ENCODE measurements at regions not wholly inside any gene's neighbourhood (a gene's known extent, or its start where the extent isn't known, plus 50 kb on each side); places are given as distances from the start of the nearest gene placed in this dataset.

- no peak for DNase-seq (ENCODE audit: low spot score)
Observed at GRCh38 chr9:106600955-106601560, 261.9 kb upstream of the ZNF462 start.

- DNase-seq (ENCODE audit: low spot score), result no peak
Observed at GRCh38 chr9:106602344-106602743, 260.6 kb upstream of the ZNF462 start.

GRCh38 chr9:106613250-106613737 lies 249.7 kb upstream of the ZNF462 start:
- DNase-seq (ENCODE audit: low spot score), result no peak

GRCh38 chr9:106615118-106615889 lies 247.7 kb upstream of the ZNF462 start:
- no peak for DNase-seq (ENCODE audit: low spot score)

GRCh38 chr9:106616026-106616425 lies 246.9 kb upstream of the ZNF462 start:
- DNase-seq (ENCODE audit: low spot score), result no peak

GRCh38 chr9:106616851-106617345 lies 246.1 kb upstream of the ZNF462 start:
- DNase-seq (ENCODE audit: low spot score), result no peak

GRCh38 chr9:106619211-106619610 lies 243.8 kb upstream of the ZNF462 start:
- DNase-seq (ENCODE audit: low spot score), result no peak

GRCh38 chr9:106620081-106620480 lies 242.9 kb upstream of the ZNF462 start:
- DNase-seq (ENCODE audit: low spot score), result no peak

- DNase-seq (ENCODE audit: low spot score), result no peak
Observed at GRCh38 chr9:106620866-106621265, 242.1 kb upstream of the ZNF462 start.

- DNase-seq (ENCODE audit: low spot score), result no peak
Observed at GRCh38 chr9:106621313-106622163, 241.4 kb upstream of the ZNF462 start.

GRCh38 chr9:106622164-106622487 lies 240.8 kb upstream of the ZNF462 start:
- DNase-seq (ENCODE audit: low spot score), result no peak

- DNase-seq (ENCODE audit: low spot score), result no peak
Observed at GRCh38 chr9:106623558-106623957, 239.4 kb upstream of the ZNF462 start.

- DNase-seq (ENCODE audit: low spot score), result no peak
Observed at GRCh38 chr9:106625259-106625789, 237.6 kb upstream of the ZNF462 start.

- no peak for DNase-seq (ENCODE audit: low spot score)
Observed at GRCh38 chr9:106626936-106627335, 236.0 kb upstream of the ZNF462 start.

GRCh38 chr9:106632621-106633020 lies 230.3 kb upstream of the ZNF462 start:
- DNase-seq (ENCODE audit: low spot score), result no peak

GRCh38 chr9:106634183-106634582 lies 228.8 kb upstream of the ZNF462 start:
- DNase-seq (ENCODE audit: low spot score), result no peak

- no peak for DNase-seq (ENCODE audit: low spot score)
Observed at GRCh38 chr9:106634641-106635040, 228.3 kb upstream of the ZNF462 start.

- no peak for DNase-seq (ENCODE audit: low spot score)
Observed at GRCh38 chr9:106637486-106637885, 225.5 kb upstream of the ZNF462 start.

GRCh38 chr9:106639873-106640568 lies 222.9 kb upstream of the ZNF462 start:
- no peak for DNase-seq (ENCODE audit: low spot score)

GRCh38 chr9:106643211-106643930 lies 219.6 kb upstream of the ZNF462 start:
- DNase-seq (ENCODE audit: low spot score), result no peak

GRCh38 chr9:106644661-106645060 lies 218.3 kb upstream of the ZNF462 start:
- no peak for DNase-seq (ENCODE audit: low spot score)
